ENCODE measurements at regions not wholly inside any gene's neighbourhood (a gene's known extent, or its start where the extent isn't known, plus 50 kb on each side); places are given as distances from the start of the nearest gene placed in this dataset.

- TF ChIP-seq POLR2A (IDR thresholded peaks at IDR 0.05) (no peak), CTCF (IDR thresholded peaks at IDR 0.05) (no peak)
Observed at GRCh38 chr1:60290393-60290792, 216.8 kb upstream of the C1orf87 start.
